Activated CD4-positive, alpha-beta T cell treated with anti-CD3 and anti-CD28 coated beads for 48 hours (primary cell): ENCODE measurements at regions not wholly inside any gene's neighbourhood (a gene's known extent, or its start where the extent isn't known, plus 50 kb on each side); places are given as distances from the start of the nearest gene placed in this dataset.

ENCODE experiments used
- DNase-seq: peaks from one replicate; pipeline ENCODE4 v3.0.0-alpha.2; 2020

- DNase-seq = no peak
These were observed 898.2 kb upstream of the MAP3K7 start for GRCh38 chr6:91485047-91485446.

GRCh38 chr6:91483415-91484105, 896.7 kb upstream of the MAP3K7 start:
- no peak for DNase-seq

GRCh38 chr6:91482498-91482897, 895.6 kb upstream of the MAP3K7 start:
- DNase-seq = no peak

- DNase-seq = no peak
These were observed 893.5 kb upstream of the MAP3K7 start for GRCh38 chr6:91480402-91480801.

GRCh38 chr6:91477688-91478087, 890.8 kb upstream of the MAP3K7 start:
- DNase-seq = no peak

- DNase-seq = no peak
These were observed 889.1 kb upstream of the MAP3K7 start for GRCh38 chr6:91476000-91476399.

- DNase-seq = no peak
These were observed 878.5 kb upstream of the MAP3K7 start for GRCh38 chr6:91465393-91465792.

GRCh38 chr6:91464718-91465117, 877.8 kb upstream of the MAP3K7 start:
- no peak for DNase-seq

- DNase-seq = no peak
These were observed 877.3 kb upstream of the MAP3K7 start for GRCh38 chr6:91464201-91464600.

GRCh38 chr6:91462241-91462640, 875.4 kb upstream of the MAP3K7 start:
- no peak for DNase-seq

GRCh38 chr6:91453224-91453878, 866.5 kb upstream of the MAP3K7 start:
- DNase-seq = no peak

GRCh38 chr6:91449539-91449938, 862.7 kb upstream of the MAP3K7 start:
- no peak for DNase-seq

GRCh38 chr6:91447530-91448254, 860.8 kb upstream of the MAP3K7 start:
- DNase-seq = no peak

- no peak for DNase-seq
These were observed 860.2 kb upstream of the MAP3K7 start for GRCh38 chr6:91447081-91447480.

- DNase-seq = no peak
These were observed 856.5 kb upstream of the MAP3K7 start for GRCh38 chr6:91443405-91443804.

GRCh38 chr6:91442342-91442741, 855.5 kb upstream of the MAP3K7 start:
- DNase-seq = no peak

GRCh38 chr6:91438570-91438969, 851.7 kb upstream of the MAP3K7 start:
- no peak for DNase-seq

GRCh38 chr6:91437315-91437729, 850.5 kb upstream of the MAP3K7 start:
- no peak for DNase-seq

- DNase-seq = no peak
These were observed 849.6 kb upstream of the MAP3K7 start for GRCh38 chr6:91436448-91436847.

GRCh38 chr6:91435630-91436029, 848.8 kb upstream of the MAP3K7 start:
- no peak for DNase-seq

- DNase-seq = no peak
These were observed 847.7 kb upstream of the MAP3K7 start for GRCh38 chr6:91434576-91434975.

- DNase-seq = no peak
These were observed 847.0 kb upstream of the MAP3K7 start for GRCh38 chr6:91433660-91434534.

- DNase-seq = no peak
These were observed 842.2 kb upstream of the MAP3K7 start for GRCh38 chr6:91428953-91429560.
